Sciatic nerve (tissue), 2 donors: ENCODE measurements at regions not wholly inside any gene's neighbourhood (a gene's known extent, or its start where the extent isn't known, plus 50 kb on each side); places are given as distances from the start of the nearest gene placed in this dataset.
A peak's percentile ranks its signal among the peaks of the same experiment; 100 is the strongest.

Experiments used
- ATAC-seq: fragments of 200-7000 bp; cut with Tn5 transposase; one replicate; pipeline ENCODE4 v1.9.1; 2020; ENCODE audit warnings: mild to moderate bottlenecking, moderate library complexity
- DNase-seq: peaks from one replicate; pipeline ENCODE4 v3.0.0-alpha.2; 2020; ENCODE audit warnings: low spot score
- intact Hi-C: fragments of 100-400 bp; cut with DNase I; formaldehyde crosslinking; loops from one replicate; pipeline ENCODE4 v1.14.2; 2022
- donor health status: DM: no; HTN: no; CAD: no.
- donor health status: DM: no; HTN: no; CAD: no.

GRCh38 chr19:28530406-28531035 is 682.4 kb downstream of the UQCRFS1 start:
- intact Hi-C loops = no loop called here
- ATAC-seq (no peak), DNase-seq (no peak)

- no peak for DNase-seq
- intact Hi-C loops = no loop called here
Observed at GRCh38 chr19:28526038-28526437, 686.9 kb downstream of the UQCRFS1 start.

DNA sequence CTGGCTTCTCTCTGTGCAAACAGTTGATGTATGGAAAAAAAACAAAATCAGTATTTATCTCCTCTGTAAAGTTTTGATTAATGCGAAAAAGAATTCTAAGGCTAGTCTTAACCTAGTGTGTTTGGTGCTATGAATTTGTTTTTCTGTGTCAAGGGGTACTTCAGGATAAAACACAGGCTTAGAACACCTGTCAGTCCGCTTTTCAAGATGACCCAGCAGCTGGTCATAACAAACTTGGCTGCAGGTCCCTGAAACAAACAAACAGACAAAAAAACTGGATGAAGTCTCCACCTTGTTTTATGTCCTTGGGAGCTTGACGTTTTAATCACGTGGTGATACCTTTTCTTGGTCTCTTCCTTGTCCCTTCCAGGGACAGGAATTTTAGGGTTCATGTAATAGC is 689.3 kb downstream of the UQCRFS1 start:
- intact Hi-C loops = no loop called here

More at GRCh38 chr19:28526038-28526437, 686.9 kb downstream of the UQCRFS1 start:
- no peak for ATAC-seq

GRCh38 chr19:28522545-28522922 is 690.4 kb downstream of the UQCRFS1 start:
- DNase-seq = no peak
- intact Hi-C loops = no loop called here
- no peak for ATAC-seq

More for the DNA sequence above, 689.3 kb downstream of the UQCRFS1 start:
- no peak for DNase-seq
- no peak for ATAC-seq

- intact Hi-C loops = no loop called here
Observed at GRCh38 chr19:28521614-28522544, 691.1 kb downstream of the UQCRFS1 start.

DNA sequence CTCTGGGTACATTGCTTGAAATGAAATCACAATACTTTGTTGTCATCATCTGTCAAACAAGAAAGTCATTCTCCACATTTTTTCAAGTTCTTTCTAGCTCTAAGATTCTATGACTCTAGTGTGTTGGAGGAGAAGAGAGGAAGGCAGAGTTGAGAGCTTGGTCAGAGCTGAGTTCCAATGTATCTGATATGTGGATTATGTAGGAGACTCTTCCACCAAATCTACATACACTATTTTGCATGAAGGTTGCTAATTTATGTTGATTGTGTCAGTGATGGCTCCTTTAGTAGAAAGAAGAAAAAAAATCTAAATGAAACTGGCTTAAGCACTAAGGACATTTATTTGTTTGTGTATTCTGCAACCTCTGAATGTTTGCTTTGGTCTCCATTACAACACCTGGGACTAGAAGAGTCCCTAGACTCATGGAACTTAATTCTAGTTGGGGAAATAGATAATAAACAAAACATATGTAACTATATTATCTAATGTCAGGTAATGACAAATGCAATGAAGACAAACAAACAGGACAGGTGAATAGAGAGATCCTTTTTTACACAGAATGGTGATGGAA is 691.9 kb downstream of the UQCRFS1 start:
- intact Hi-C loops = no loop called here
- DNase-seq (no peak), ATAC-seq (no peak)

More at GRCh38 chr19:28521614-28522544, 691.1 kb downstream of the UQCRFS1 start:
- ATAC-seq (no peak), DNase-seq (no peak)

DNA sequence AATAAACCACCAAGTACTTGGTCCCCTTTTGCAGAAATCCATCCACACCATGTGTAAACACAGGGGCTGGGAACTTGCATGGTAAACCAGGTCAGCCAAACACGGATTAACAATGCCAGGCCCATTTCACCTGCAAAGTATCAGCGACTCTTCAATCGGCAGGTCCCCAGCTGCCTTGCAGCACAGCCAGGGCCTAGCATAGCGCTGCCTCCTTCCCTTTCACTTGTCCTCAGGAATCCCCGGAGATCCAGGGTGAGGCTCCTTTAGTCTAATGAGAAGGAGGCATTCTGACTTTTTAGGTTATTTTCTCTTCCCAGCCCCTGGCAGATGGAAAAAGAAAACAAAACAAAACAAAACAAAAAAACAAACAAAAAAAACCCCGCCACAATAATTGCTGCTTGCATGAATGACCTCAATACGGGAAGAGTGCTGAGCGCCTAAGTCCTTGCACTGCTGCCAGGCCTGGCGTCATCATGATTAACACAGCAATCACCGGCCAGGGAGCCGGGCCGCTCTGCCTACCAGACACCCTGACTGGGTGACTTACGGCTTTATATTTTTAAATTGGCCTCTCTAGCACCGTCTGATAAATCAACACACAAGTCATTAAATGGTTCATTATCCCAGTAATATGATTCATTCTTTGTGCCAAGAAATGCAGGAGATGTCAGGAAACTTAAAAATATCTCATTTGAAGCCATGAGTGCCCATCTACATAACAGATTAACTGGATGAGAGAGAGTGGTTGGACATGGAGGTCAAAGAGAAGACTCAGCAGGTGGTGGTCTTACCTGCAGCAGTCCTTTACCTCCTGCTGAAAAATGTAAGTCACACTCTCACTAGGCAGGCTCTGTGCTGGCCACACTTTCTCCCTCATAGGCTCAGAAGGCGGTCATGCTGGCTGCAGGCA is 692.7 kb downstream of the UQCRFS1 start:
- ATAC-seq = peak; percentile 53
- intact Hi-C loops = no loop called here
- peak; percentile 65 for DNase-seq

GRCh38 chr19:28519218-28519779 is 693.7 kb downstream of the UQCRFS1 start:
- ATAC-seq (no peak), DNase-seq (no peak)
- intact Hi-C loops = no loop called here

- ATAC-seq = no peak
- intact Hi-C loops = no loop called here
- DNase-seq = no peak
Observed at GRCh38 chr19:28516415-28516872, 696.5 kb downstream of the UQCRFS1 start.

DNA sequence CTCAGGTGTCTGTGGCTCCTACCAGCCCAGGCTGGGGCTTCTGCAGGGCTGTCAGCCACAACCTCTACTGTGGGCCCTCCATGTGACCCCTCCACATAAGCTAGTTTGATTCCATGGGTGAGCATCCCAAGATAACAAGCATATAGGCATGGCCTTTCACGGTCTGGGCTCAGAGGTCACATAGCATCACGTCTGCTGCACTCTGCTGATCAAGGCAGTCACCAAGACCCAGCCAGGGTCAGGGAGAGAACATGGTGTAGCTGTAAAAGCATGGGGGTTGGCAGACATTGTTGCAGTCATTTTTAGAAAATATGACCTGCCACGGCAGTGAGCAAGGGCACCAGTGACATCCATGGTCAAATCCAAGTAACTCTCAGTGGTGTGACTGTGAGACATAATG is 698.8 kb downstream of the UQCRFS1 start:
- ATAC-seq (no peak), DNase-seq (no peak)
- intact Hi-C loops = no loop called here

- intact Hi-C loops = no loop called here
- no peak for ATAC-seq
- no peak for DNase-seq
Observed at GRCh38 chr19:28511655-28512054, 701.3 kb downstream of the UQCRFS1 start.

DNA sequence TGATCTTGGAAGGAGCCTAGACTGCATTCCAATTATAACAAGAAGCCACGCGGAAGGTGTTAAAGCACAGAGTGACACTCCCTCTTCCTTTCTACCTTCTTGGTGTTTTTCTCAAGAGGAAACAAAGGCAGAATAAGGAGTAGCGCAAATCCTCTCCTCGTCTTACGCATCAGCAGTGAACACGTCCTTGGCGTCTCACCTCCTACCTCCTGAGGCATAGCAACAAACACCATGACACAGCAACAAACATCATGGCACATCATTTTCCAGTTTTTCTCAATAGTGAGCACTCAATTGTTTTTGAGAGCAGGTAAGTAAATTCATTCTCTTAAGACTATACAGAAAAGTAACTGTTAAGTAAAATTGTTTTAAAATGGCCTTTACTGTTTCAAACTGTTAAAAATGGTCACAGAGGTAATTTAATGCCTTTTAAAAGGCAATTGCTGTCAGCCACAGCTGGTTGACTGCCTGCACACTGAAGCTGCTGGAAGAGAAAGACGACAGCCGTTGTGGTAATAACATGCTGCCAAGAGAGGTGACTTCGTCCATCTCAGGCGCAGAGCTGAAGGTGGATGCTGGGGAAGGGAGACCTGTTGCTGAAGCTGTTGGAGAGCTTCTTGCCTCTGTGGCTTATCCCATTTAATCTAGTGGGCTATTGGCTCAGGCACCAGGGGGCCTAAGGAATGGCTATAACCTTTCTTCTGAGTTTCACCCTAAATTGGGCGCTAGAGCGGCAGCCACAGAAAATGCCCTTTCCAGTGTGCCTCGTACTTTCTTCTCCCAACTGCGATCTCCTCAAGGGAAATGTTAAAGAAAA is 703.7 kb downstream of the UQCRFS1 start:
- DNase-seq (no peak), ATAC-seq (no peak)
- intact Hi-C loops = no loop called here

GRCh38 chr19:28508666-28509065 is 704.3 kb downstream of the UQCRFS1 start:
- ATAC-seq (no peak), DNase-seq (no peak)
- intact Hi-C loops = no loop called here

DNA sequence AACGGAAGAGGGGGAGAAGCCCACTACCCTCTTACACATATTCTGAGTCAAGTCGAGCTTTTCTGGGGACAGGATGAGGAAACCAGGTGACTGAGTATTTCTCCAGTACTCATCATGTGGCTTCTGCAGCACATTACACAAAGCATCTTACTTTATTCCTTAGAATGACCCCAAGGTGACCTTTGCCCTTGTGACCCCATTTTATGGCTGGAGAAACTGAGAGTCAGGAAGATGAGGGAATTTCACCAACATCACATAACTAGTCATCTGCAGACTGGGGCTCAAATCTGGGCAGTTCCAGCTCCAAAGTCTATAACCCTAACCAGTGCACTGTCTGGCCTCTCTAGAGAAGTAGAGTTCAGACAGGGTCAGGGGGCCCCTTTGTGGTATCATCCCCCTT is 707.0 kb downstream of the UQCRFS1 start:
- intact Hi-C loops = no loop called here
- DNase-seq = no peak
- no peak for ATAC-seq

- ATAC-seq (no peak), DNase-seq (no peak)
- intact Hi-C loops = no loop called here
Observed at GRCh38 chr19:28505134-28505533, 707.8 kb downstream of the UQCRFS1 start.

DNA sequence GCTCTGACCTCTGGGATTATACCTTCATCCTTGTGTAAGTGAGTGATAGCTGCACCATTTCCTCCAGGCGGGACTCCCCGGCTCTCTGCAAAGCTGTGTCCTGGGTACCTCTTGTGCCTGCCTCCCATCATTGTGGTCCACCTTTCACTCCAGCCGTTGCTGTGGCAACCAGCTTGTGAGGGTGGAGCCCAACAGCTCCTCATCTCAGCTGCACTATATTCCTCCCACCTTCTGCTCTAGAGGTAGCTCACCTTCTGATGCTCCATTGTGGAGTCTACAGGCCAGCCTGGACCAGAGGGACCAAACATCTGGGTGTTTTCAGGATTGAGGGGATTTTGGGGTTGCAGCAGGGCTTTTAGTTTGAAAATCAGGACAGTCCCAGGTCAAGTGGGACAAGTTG is 708.2 kb downstream of the UQCRFS1 start:
- ATAC-seq = no peak
- intact Hi-C loops = no loop called here
- DNase-seq = no peak

GRCh38 chr19:28504139-28504538 is 708.8 kb downstream of the UQCRFS1 start:
- no peak for DNase-seq
- ATAC-seq = no peak
- intact Hi-C loops = no loop called here
